ENCODE measurements at regions not wholly inside any gene's neighbourhood (a gene's known extent, or its start where the extent isn't known, plus 50 kb on each side); places are given as distances from the start of the nearest gene placed in this dataset.
A peak's percentile ranks its signal among the peaks of the same experiment; 100 is the strongest.

DNA sequence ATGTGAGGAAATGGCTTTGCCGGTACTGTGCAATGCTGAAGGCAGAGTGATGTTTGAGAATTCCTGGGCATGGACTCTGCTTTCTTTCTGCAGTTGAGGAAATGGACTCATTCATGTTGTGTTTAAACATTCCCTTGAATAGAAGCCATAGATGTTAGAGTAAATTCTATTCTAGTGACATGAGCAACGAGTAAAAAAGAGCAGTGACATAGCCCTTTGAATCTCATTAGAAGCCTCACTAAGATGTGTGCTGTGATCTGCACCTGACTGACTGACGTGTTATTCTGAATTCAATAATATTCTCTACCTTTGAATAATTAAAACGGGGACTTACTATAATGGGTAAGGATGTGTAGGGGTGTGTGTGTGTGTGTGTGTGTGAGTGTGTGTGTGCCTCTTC is 113.7 kb upstream of the KLF4 start:
- H3K4me1 ChIP-seq (ENCODE audit: insufficient read depth, low read length), result no peaks in the 10 kb centered on the region
- Mint-ChIP-seq H3K4me1 (ENCODE audit: low read depth, unreplicated experiment) (no peaks in the 10 kb centered on the region), H3K27ac (ENCODE audit: unreplicated experiment) (no peak overlapping the region), H3K36me3 (ENCODE audit: low read depth, unreplicated experiment) (no peaks in the 10 kb centered on the region), H3K9me3 (ENCODE audit: unreplicated experiment) (no peaks in the 10 kb centered on the region), H3K27me3 (ENCODE audit: low read depth, unreplicated experiment) (peaks cover 7% of the 10 kb centered on the region), H3K4me3 (ENCODE audit: unreplicated experiment) (no peak overlapping the region)
- H3K27me3 ChIP-seq (ENCODE audit: insufficient read depth, low read length), result no peaks in the 10 kb centered on the region
- FAIRE-seq (no peak), DNase-seq (ENCODE audit: low read depth) (no peak)
- H4K20me1 ChIP-seq (ENCODE audit: insufficient read depth, low read length), result no peaks in the 10 kb centered on the region
- H2AFZ ChIP-seq (ENCODE audit: low read depth, low read length), result no peak overlapping the region
- no peaks in the 10 kb centered on the region for H3K36me3 ChIP-seq (ENCODE audit: insufficient read depth, low read length)
- H3K9ac ChIP-seq (ENCODE audit: low read length), result no peak overlapping the region
- H3K9me3 ChIP-seq (ENCODE audit: insufficient read depth, low read depth, low read length), result no peaks in the 10 kb centered on the region
- H3K27ac ChIP-seq (ENCODE audit: low read depth, low read length), result no peak overlapping the region
- TF ChIP-seq, protein P1, sequence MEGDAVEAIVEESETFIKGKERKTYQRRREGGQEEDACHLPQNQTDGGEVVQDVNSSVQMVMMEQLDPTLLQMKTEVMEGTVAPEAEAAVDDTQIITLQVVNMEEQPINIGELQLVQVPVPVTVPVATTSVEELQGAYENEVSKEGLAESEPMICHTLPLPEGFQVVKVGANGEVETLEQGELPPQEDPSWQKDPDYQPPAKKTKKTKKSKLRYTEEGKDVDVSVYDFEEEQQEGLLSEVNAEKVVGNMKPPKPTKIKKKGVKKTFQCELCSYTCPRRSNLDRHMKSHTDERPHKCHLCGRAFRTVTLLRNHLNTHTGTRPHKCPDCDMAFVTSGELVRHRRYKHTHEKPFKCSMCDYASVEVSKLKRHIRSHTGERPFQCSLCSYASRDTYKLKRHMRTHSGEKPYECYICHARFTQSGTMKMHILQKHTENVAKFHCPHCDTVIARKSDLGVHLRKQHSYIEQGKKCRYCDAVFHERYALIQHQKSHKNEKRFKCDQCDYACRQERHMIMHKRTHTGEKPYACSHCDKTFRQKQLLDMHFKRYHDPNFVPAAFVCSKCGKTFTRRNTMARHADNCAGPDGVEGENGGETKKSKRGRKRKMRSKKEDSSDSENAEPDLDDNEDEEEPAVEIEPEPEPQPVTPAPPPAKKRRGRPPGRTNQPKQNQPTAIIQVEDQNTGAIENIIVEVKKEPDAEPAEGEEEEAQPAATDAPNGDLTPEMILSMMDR (IDR thresholded peaks at IDR 0.05; ENCODE audit: insufficient read depth, low read depth, low read length), result no peak
- no peak for TF ChIP-seq EZH2 (IDR thresholded peaks at IDR 0.05; ENCODE audit: insufficient read depth, low read length)
- H3K79me2 ChIP-seq (ENCODE audit: insufficient read depth, low read length), result no peaks in the 10 kb centered on the region
- H3K4me2 ChIP-seq (ENCODE audit: low read length), result no peak overlapping the region
- no peak overlapping the region for H3K4me3 ChIP-seq (ENCODE audit: insufficient read depth, low read depth, low read length)

GRCh38 chr9:107600060-107600573 is 110.5 kb upstream of the KLF4 start:
- Histone ChIP-seq H3K4me3 (ENCODE audit: insufficient read depth, low read depth, low read length) (no peak overlapping the region), H3K79me2 (ENCODE audit: insufficient read depth, low read length) (no peaks in the 10 kb centered on the region), H3K27ac (ENCODE audit: low read depth, low read length) (no peak overlapping the region), H3K4me1 (ENCODE audit: insufficient read depth, low read length) (no peaks in the 10 kb centered on the region), H2AFZ (ENCODE audit: low read depth, low read length) (no peak overlapping the region), H3K4me2 (ENCODE audit: low read length) (no peak overlapping the region), H3K36me3 (ENCODE audit: insufficient read depth, low read length) (no peaks in the 10 kb centered on the region), H3K9me3 (ENCODE audit: insufficient read depth, low read depth, low read length) (no peaks in the 10 kb centered on the region), H3K27me3 (ENCODE audit: insufficient read depth, low read length) (no peaks in the 10 kb centered on the region), H4K20me1 (ENCODE audit: insufficient read depth, low read length) (no peaks in the 10 kb centered on the region), H3K9ac (ENCODE audit: low read length) (no peak overlapping the region)
- H3K27me3 Mint-ChIP-seq (ENCODE audit: low read depth, unreplicated experiment), result peaks cover 8% of the 10 kb centered on the region
- no peaks in the 10 kb centered on the region for H3K36me3 Mint-ChIP-seq (ENCODE audit: low read depth, unreplicated experiment)
- DNase-seq (ENCODE audit: low read depth), result peak; percentile 68
- no peaks in the 10 kb centered on the region for H3K4me1 Mint-ChIP-seq (ENCODE audit: low read depth, unreplicated experiment)
- H3K4me3 Mint-ChIP-seq (ENCODE audit: unreplicated experiment), result no peak overlapping the region
- TF ChIP-seq, protein P1 (IDR thresholded peaks at IDR 0.05; ENCODE audit: insufficient read depth, low read depth, low read length), result no peak
- TF ChIP-seq EZH2 (IDR thresholded peaks at IDR 0.05; ENCODE audit: insufficient read depth, low read length), result no peak
- no peak overlapping the region for H3K27ac Mint-ChIP-seq (ENCODE audit: unreplicated experiment)
- no peaks in the 10 kb centered on the region for H3K9me3 Mint-ChIP-seq (ENCODE audit: unreplicated experiment)
- no peak for FAIRE-seq

DNA sequence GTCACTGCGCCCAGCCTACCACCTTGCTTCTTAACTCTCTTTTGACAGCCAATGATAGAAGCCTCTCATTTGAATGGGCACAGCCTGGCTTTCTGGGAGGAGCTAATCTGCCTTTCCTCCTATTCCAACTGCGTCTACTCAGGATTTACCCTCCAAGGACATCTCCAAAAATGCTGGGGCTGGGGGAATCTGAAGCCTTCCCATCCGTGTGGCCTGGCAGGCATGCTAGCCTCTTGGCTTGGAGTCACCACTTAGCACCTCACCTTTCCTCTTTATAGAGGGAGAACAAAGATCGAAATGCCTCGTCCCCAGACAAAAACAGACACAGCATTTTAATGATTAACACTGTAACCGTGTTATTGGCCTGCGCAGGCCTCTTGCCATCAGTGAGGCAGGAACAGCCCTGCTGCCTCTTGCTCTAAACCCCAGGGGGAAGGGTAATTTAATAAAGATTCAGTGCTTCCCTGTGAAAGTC is 108.2 kb upstream of the KLF4 start:
- Histone ChIP-seq H2AFZ (ENCODE audit: low read depth, low read length) (no peak overlapping the region), H3K9ac (ENCODE audit: low read length) (no peak overlapping the region), H3K27me3 (ENCODE audit: insufficient read depth, low read length) (peaks cover 4% of the 10 kb centered on the region), H3K4me3 (ENCODE audit: insufficient read depth, low read depth, low read length) (no peak overlapping the region), H4K20me1 (ENCODE audit: insufficient read depth, low read length) (no peaks in the 10 kb centered on the region), H3K79me2 (ENCODE audit: insufficient read depth, low read length) (no peaks in the 10 kb centered on the region), H3K9me3 (ENCODE audit: insufficient read depth, low read depth, low read length) (no peaks in the 10 kb centered on the region), H3K4me1 (ENCODE audit: insufficient read depth, low read length) (no peaks in the 10 kb centered on the region), H3K4me2 (ENCODE audit: low read length) (no peak overlapping the region), H3K27ac (ENCODE audit: low read depth, low read length) (no peak overlapping the region), H3K36me3 (ENCODE audit: insufficient read depth, low read length) (no peaks in the 10 kb centered on the region)
- DNase-seq (ENCODE audit: low read depth) (no peak), FAIRE-seq (no peak)
- TF ChIP-seq, protein P1 (IDR thresholded peaks at IDR 0.05; ENCODE audit: insufficient read depth, low read depth, low read length), result no peak
- no peak for TF ChIP-seq EZH2 (IDR thresholded peaks at IDR 0.05; ENCODE audit: insufficient read depth, low read length)
- no peak overlapping the region for H3K4me3 Mint-ChIP-seq (ENCODE audit: unreplicated experiment)
- H3K36me3 Mint-ChIP-seq (ENCODE audit: low read depth, unreplicated experiment), result no peaks in the 10 kb centered on the region
- no peaks in the 10 kb centered on the region for H3K4me1 Mint-ChIP-seq (ENCODE audit: low read depth, unreplicated experiment)
- H3K9me3 Mint-ChIP-seq (ENCODE audit: unreplicated experiment), result no peaks in the 10 kb centered on the region
- no peak overlapping the region for H3K27ac Mint-ChIP-seq (ENCODE audit: unreplicated experiment)
- H3K27me3 Mint-ChIP-seq (ENCODE audit: low read depth, unreplicated experiment), result peaks cover 17% of the 10 kb centered on the region

All from astrocyte (in vitro differentiated cells and primary cell).